Spleen (tissue), 11 donors: ENCODE measurements at regions not wholly inside any gene's neighbourhood (a gene's known extent, or its start where the extent isn't known, plus 50 kb on each side); places are given as distances from the start of the nearest gene placed in this dataset.
"Not testable (repeated sequence)": the region's sequence is repeated elsewhere in the genome, so short reads cannot be mapped to it uniquely, and the experiment has no call there.

Experiments used
- DNase-seq: peaks from one replicate; pipeline ENCODE4 v3.0.0-alpha.2; 2020
- H3K27ac ChIP-seq, 8 donors: fragments of 200-600 bp; sonication (generic) in 7 of 8; 1 replicate in 4 of 8; 2 replicates in 4 of 8; pipeline versions ENCODE4 v1.5.0 to v1.8.0; 2016 to 2021; ENCODE audit warnings: inconsistent platforms in 4 of 8, mild to moderate bottlenecking in 4 of 8, moderate library complexity in 1 of 8
- H3K27me3 ChIP-seq, 7 donors: fragments of 200-600 bp; sonication (generic) in 6 of 7; replicated peaks in 1 of 7; 1 replicate in 4 of 7; 2 replicates in 3 of 7; pipeline versions ENCODE4 v1.5.0 to v1.8.0; 2016 to 2021; ENCODE audit warnings: inconsistent platforms in 3 of 7, mild to moderate bottlenecking in 1 of 7
- H3K36me3 ChIP-seq, 6 donors: fragments of 200-600 bp; sonication (generic) in 5 of 6; 1 replicate in 4 of 6; 2 replicates in 2 of 6; pipeline versions ENCODE4 v1.5.0 to v1.8.0; 2016 to 2021; ENCODE audit warnings: inconsistent platforms in 2 of 6
- H3K4me1 ChIP-seq, 6 donors: fragments of 200-600 bp; sonication (generic) in 5 of 6; 1 replicate in 3 of 6; 2 replicates in 3 of 6; pipeline versions ENCODE4 v1.5.0 to v1.8.0; 2016 to 2021; ENCODE audit warnings: inconsistent platforms in 3 of 6
- H3K4me3 ChIP-seq, 8 donors: fragments of 200-600 bp; sonication (generic) in 7 of 8; 1 replicate in 4 of 8; 2 replicates in 4 of 8; pipeline versions ENCODE4 v1.5.0 to v1.8.0; 2016 to 2021; ENCODE audit warnings: inconsistent platforms in 4 of 8, mild to moderate bottlenecking in 4 of 8, moderate library complexity in 2 of 8
- H3K9me3 ChIP-seq, 8 donors: fragments of 200-600 bp; sonication (generic) in 7 of 8; 1 replicate in 4 of 8; 2 replicates in 4 of 8; pipeline versions ENCODE4 v1.5.0 to v1.8.0; 2016 to 2021; ENCODE audit warnings: inconsistent platforms in 4 of 8
- WGBS, 5 donors: extraction: QIAGEN DNeasy Blood & Tissue Kit in 3 of 5; methylation state at CpG; one replicate each; pipeline versions ENCODE4 v1.1.5 to v1.1.7; 2013 to 2018; 5-methylcytosine and 5-hydroxymethylcytosine counted together
- intact Hi-C: fragments of 100-400 bp; cut with DNase I; formaldehyde crosslinking; loops from one replicate; pipeline ENCODE4 v1.15.0; 2023; ENCODE audit warnings: low total_unique reads
- donor health status: healthy with polysubstance abuse.
- donor health status: DM: no; HTN: no; CAD: no; lungs with moderate emphysema.
- donor health status: DM: no; HTN: no; CAD: no.
- donor health status: Bipolar disorder and iron deficiency.
- donor health status: healthy.
- donor health status: DM: no; HTN: no; CAD: no.
- donor health status: DM: yes; HTN: yes; CAD: no.

- H3K9me3 ChIP-seq, H3K4me1 ChIP-seq, H3K36me3 ChIP-seq, H3K27me3 ChIP-seq, intact Hi-C loops, H3K27ac ChIP-seq, H3K4me3 ChIP-seq, DNase-seq: not testable (repeated sequence)
- no CpG with 5 or more reads among the region's 9 CpGs for WGBS, 5 donors
These were observed 102.9 kb upstream of the MTLN start for GRCh38 chr2:110315054-110315820.

- DNase-seq, intact Hi-C loops, H3K4me1 ChIP-seq, H3K9me3 ChIP-seq, H3K4me3 ChIP-seq, H3K27me3 ChIP-seq, H3K27ac ChIP-seq, H3K36me3 ChIP-seq: not testable (repeated sequence)
- 88 to 100% (median 92%) methylated on average over 2 of the region's 10 CpGs; no CpG with 5 or more reads in 1 of the 5 donors for WGBS, 5 donors
These were observed 102.1 kb upstream of the MTLN start for GRCh38 chr2:110314472-110314871.

- H3K27me3 ChIP-seq, H3K4me1 ChIP-seq, H3K27ac ChIP-seq, intact Hi-C loops, H3K9me3 ChIP-seq, H3K4me3 ChIP-seq, DNase-seq, H3K36me3 ChIP-seq: not testable (repeated sequence)
These were observed 100.7 kb upstream of the MTLN start for GRCh38 chr2:110313032-110313431.

- H3K4me1 ChIP-seq, DNase-seq, H3K27me3 ChIP-seq, H3K36me3 ChIP-seq, intact Hi-C loops, H3K9me3 ChIP-seq, H3K27ac ChIP-seq, H3K4me3 ChIP-seq: not testable (repeated sequence)
- WGBS, 5 donors, result 79 to 96% (median 89%) methylated on average over 3 to 5 of the region's 10 CpGs
These were observed 99.5 kb upstream of the MTLN start for GRCh38 chr2:110311713-110312444.

GRCh38 chr2:110310988-110311475, 98.7 kb upstream of the MTLN start:
- H3K36me3 ChIP-seq, H3K27me3 ChIP-seq, H3K27ac ChIP-seq, DNase-seq, intact Hi-C loops, H3K4me1 ChIP-seq, H3K9me3 ChIP-seq, H3K4me3 ChIP-seq: not testable (repeated sequence)

- 90 to 100% methylated on average over 1 to 2 of the region's 3 CpGs; no CpG with 5 or more reads in 3 of the 5 donors for WGBS, 5 donors
- DNase-seq, intact Hi-C loops, H3K27me3 ChIP-seq, H3K9me3 ChIP-seq, H3K4me1 ChIP-seq, H3K27ac ChIP-seq, H3K36me3 ChIP-seq, H3K4me3 ChIP-seq: not testable (repeated sequence)
These were observed 96.4 kb upstream of the MTLN start for GRCh38 chr2:110308728-110309127.

- H3K9me3 ChIP-seq, H3K27ac ChIP-seq, H3K36me3 ChIP-seq, H3K27me3 ChIP-seq, H3K4me3 ChIP-seq, DNase-seq, H3K4me1 ChIP-seq, intact Hi-C loops: not testable (repeated sequence)
- WGBS, 5 donors, result 73 to 91% (median 83%) methylated on average over 2 to 3 of the region's 4 CpGs
These were observed 80.5 kb upstream of the MTLN start for GRCh38 chr2:110292807-110293206.

- H3K9me3 ChIP-seq, H3K36me3 ChIP-seq, H3K27me3 ChIP-seq, H3K4me3 ChIP-seq, intact Hi-C loops, H3K4me1 ChIP-seq, H3K27ac ChIP-seq: not testable (repeated sequence)
- WGBS, 5 donors, result 73 to 86% (median 81%) methylated on average over 6 of the region's 6 CpGs
- peak; percentile 13 for DNase-seq
These were observed 79.7 kb upstream of the MTLN start for GRCh38 chr2:110291909-110292579.

- H3K9me3 ChIP-seq, intact Hi-C loops, H3K36me3 ChIP-seq, H3K27ac ChIP-seq, H3K27me3 ChIP-seq, H3K4me1 ChIP-seq, H3K4me3 ChIP-seq, DNase-seq: not testable (repeated sequence)
- no CpG with 5 or more reads among the region's 8 CpGs for WGBS, 5 donors
These were observed 75.5 kb upstream of the MTLN start for GRCh38 chr2:110287817-110288216.

GRCh38 chr2:110287253-110287652, 74.9 kb upstream of the MTLN start:
- intact Hi-C loops, H3K36me3 ChIP-seq, H3K4me1 ChIP-seq, H3K27me3 ChIP-seq, H3K27ac ChIP-seq, H3K9me3 ChIP-seq, H3K4me3 ChIP-seq, DNase-seq: not testable (repeated sequence)
- no CpG with 5 or more reads among the region's 3 CpGs for WGBS, 5 donors

GRCh38 chr2:110285002-110285401, 72.7 kb upstream of the MTLN start:
- H3K9me3 ChIP-seq, intact Hi-C loops, H3K27ac ChIP-seq, H3K36me3 ChIP-seq, H3K4me1 ChIP-seq, DNase-seq, H3K4me3 ChIP-seq, H3K27me3 ChIP-seq: not testable (repeated sequence)
- no CpG with 5 or more reads among the region's 8 CpGs for WGBS, 5 donors
